ENCODE measurements at regions not wholly inside any gene's neighbourhood (a gene's known extent, or its start where the extent isn't known, plus 50 kb on each side); places are given as distances from the start of the nearest gene placed in this dataset.

DNA sequence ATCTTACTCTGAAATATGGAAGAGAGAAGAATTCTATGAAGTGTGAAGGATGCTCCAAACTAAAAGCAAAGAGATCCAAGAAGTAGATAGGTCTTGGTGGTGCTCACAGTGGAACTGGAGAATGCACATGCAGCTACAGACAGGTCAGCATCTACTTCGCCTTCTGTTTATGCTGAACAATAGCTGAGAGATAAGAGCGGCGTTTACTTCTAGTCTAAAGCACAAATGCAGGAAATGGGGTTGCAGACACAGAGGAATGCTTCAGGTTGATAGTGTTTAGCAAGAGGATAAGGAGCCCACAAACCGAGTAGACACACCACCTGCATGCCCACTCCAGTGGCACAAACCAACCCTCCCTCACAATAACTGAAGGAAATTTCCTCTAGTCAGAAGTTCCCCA is 180.0 kb upstream of the RGMB start:
- TF ChIP-seq, protein P1, sequence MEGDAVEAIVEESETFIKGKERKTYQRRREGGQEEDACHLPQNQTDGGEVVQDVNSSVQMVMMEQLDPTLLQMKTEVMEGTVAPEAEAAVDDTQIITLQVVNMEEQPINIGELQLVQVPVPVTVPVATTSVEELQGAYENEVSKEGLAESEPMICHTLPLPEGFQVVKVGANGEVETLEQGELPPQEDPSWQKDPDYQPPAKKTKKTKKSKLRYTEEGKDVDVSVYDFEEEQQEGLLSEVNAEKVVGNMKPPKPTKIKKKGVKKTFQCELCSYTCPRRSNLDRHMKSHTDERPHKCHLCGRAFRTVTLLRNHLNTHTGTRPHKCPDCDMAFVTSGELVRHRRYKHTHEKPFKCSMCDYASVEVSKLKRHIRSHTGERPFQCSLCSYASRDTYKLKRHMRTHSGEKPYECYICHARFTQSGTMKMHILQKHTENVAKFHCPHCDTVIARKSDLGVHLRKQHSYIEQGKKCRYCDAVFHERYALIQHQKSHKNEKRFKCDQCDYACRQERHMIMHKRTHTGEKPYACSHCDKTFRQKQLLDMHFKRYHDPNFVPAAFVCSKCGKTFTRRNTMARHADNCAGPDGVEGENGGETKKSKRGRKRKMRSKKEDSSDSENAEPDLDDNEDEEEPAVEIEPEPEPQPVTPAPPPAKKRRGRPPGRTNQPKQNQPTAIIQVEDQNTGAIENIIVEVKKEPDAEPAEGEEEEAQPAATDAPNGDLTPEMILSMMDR (IDR thresholded peaks at IDR 0.05), result no peak
- TF ChIP-seq EZH2 (IDR thresholded peaks at IDR 0.05; ENCODE audit: borderline replicate concordance, insufficient read depth, low read depth, low read length, poor library complexity, severe bottlenecking), result no peak
